ENCODE measurements at regions not wholly inside any gene's neighbourhood (a gene's known extent, or its start where the extent isn't known, plus 50 kb on each side); places are given as distances from the start of the nearest gene placed in this dataset.

DNA sequence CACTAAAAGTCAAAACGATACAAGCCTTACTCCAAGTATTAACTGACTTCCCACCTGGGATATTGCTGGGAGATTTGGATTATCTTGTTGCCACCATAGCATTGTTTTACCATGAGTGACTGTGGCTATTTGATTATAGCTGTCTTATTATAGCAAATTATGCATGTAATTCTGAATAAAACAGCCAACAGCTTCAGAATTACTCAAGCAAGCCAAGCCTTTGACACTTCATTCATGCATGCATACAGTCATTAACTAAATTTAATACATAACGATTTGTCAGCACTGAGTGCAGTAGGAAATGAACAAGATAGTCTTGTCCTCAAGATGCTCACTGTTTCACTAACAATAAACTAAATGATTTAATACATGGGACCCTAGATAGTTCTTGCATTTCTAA, 133.0 kb upstream of the FRMD6 start:
- TF ChIP-seq, protein P1, sequence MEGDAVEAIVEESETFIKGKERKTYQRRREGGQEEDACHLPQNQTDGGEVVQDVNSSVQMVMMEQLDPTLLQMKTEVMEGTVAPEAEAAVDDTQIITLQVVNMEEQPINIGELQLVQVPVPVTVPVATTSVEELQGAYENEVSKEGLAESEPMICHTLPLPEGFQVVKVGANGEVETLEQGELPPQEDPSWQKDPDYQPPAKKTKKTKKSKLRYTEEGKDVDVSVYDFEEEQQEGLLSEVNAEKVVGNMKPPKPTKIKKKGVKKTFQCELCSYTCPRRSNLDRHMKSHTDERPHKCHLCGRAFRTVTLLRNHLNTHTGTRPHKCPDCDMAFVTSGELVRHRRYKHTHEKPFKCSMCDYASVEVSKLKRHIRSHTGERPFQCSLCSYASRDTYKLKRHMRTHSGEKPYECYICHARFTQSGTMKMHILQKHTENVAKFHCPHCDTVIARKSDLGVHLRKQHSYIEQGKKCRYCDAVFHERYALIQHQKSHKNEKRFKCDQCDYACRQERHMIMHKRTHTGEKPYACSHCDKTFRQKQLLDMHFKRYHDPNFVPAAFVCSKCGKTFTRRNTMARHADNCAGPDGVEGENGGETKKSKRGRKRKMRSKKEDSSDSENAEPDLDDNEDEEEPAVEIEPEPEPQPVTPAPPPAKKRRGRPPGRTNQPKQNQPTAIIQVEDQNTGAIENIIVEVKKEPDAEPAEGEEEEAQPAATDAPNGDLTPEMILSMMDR (IDR thresholded peaks at IDR 0.05; ENCODE audit: borderline replicate concordance, extremely low read depth, low read length, poor library complexity, severe bottlenecking) = no peak
- TF ChIP-seq EZH2 (IDR thresholded peaks at IDR 0.05; ENCODE audit: borderline replicate concordance, low read depth, low read length, severe bottlenecking) = no peak
